Uterus (tissue), 2 donors: ENCODE measurements at regions not wholly inside any gene's neighbourhood (a gene's known extent, or its start where the extent isn't known, plus 50 kb on each side); places are given as distances from the start of the nearest gene placed in this dataset.

Source experiments
- CTCF ChIP-seq, 4 experiments: fragments of 200-600 bp in 2 of 4; fragments of 450-650 bp in 2 of 4; sonication (generic) in 2 of 4; IDR thresholded peaks; one replicate each; pipeline ENCODE4 v1.5.1; 2016 to 2019; ENCODE audit warnings: antibody characterized with exemption in 4 of 4, mild to moderate bottlenecking in 2 of 4, moderate library complexity in 1 of 4
- POLR2A ChIP-seq, 2 donors: fragments of 450-650 bp; IDR thresholded peaks; one replicate each; pipeline ENCODE4 v1.6.1; 2016; ENCODE audit warnings: antibody characterized with exemption in 2 of 2, mild to moderate bottlenecking in 1 of 2, moderate library complexity in 1 of 2

GRCh38 chr10:9038146-9038714 lies 983.7 kb downstream of the GATA3 start:
- TF ChIP-seq CTCF (IDR thresholded peaks at IDR 0.05): no peak
- TF ChIP-seq POLR2A (IDR thresholded peaks at IDR 0.05): no peak
